ENCODE measurements at regions not wholly inside any gene's neighbourhood (a gene's known extent, or its start where the extent isn't known, plus 50 kb on each side); places are given as distances from the start of the nearest gene placed in this dataset.

- no peaks in the 10 kb centered on the region for H3K36me3 ChIP-seq (ENCODE audit: insufficient read depth, low read length, poor library complexity, severe bottlenecking)
- TF ChIP-seq EZH2 (IDR thresholded peaks at IDR 0.05; ENCODE audit: borderline replicate concordance, low read depth, low read length, poor library complexity, severe bottlenecking) (no peak), CTCF (conservative IDR thresholded peaks at IDR 0.05; ENCODE audit: low read depth, low read length) (no peak)
- CTCF ChIA-PET = no interaction called here
- peaks cover 7% of the 10 kb centered on the region for H3K4me1 ChIP-seq (ENCODE audit: insufficient read depth, low read length, poor library complexity, severe bottlenecking)
- intact Hi-C loops (cut with micrococcal nuclease; ENCODE audit: unreplicated experiment) = no loop called here
- no peak overlapping the region for H3K4me3 ChIP-seq (ENCODE audit: low read depth, low read length, poor library complexity, severe bottlenecking)
- H3K9me3 ChIP-seq (ENCODE audit: low read depth, low read length, poor library complexity, severe bottlenecking) = no peaks in the 10 kb centered on the region
- no TSS peak for BruUV-seq (replicated peaks)
- H3K27me3 ChIP-seq (replicated peaks; ENCODE audit: insufficient read depth, low read depth, low read length, poor library complexity) = no peaks in the 10 kb centered on the region
- DNase-seq (ENCODE audit: low spot score) = no peak
- no peak overlapping the region for H3K27ac ChIP-seq (ENCODE audit: low read depth, low read length, poor library complexity, severe bottlenecking)
- POLR2A ChIA-PET (ENCODE audit: low non-redundant PET) = no interaction called here
Observed at GRCh38 chr7:15781944-15782343, 95.5 kb upstream of the MEOX2 start.

GRCh38 chr7:15780271-15780670 lies 93.8 kb upstream of the MEOX2 start:
- intact Hi-C loops (cut with micrococcal nuclease; ENCODE audit: unreplicated experiment) = no loop called here
- H3K27ac ChIP-seq (ENCODE audit: low read depth, low read length, poor library complexity, severe bottlenecking) = no peak overlapping the region
- H3K27me3 ChIP-seq (replicated peaks; ENCODE audit: insufficient read depth, low read depth, low read length, poor library complexity) = no peaks in the 10 kb centered on the region
- no peak for TF ChIP-seq CTCF (conservative IDR thresholded peaks at IDR 0.05; ENCODE audit: low read depth, low read length)
- TF ChIP-seq EZH2 (IDR thresholded peaks at IDR 0.05; ENCODE audit: borderline replicate concordance, low read depth, low read length, poor library complexity, severe bottlenecking) = no peak
- H3K9me3 ChIP-seq (ENCODE audit: low read depth, low read length, poor library complexity, severe bottlenecking) = no peaks in the 10 kb centered on the region
- H3K36me3 ChIP-seq (ENCODE audit: insufficient read depth, low read length, poor library complexity, severe bottlenecking) = no peaks in the 10 kb centered on the region
- H3K4me1 ChIP-seq (ENCODE audit: insufficient read depth, low read length, poor library complexity, severe bottlenecking) = peaks cover 7% of the 10 kb centered on the region
- POLR2A ChIA-PET (ENCODE audit: low non-redundant PET) = no interaction called here
- BruUV-seq (replicated peaks) = no TSS peak
- peak; percentile 29 for DNase-seq (ENCODE audit: low spot score)
- H3K4me3 ChIP-seq (ENCODE audit: low read depth, low read length, poor library complexity, severe bottlenecking) = no peak overlapping the region
- CTCF ChIA-PET = no interaction called here

- Histone ChIP-seq H3K9me3 (ENCODE audit: low read depth, low read length, poor library complexity, severe bottlenecking) (no peaks in the 10 kb centered on the region), H3K27me3 (replicated peaks; ENCODE audit: insufficient read depth, low read depth, low read length, poor library complexity) (no peaks in the 10 kb centered on the region), H3K27ac (ENCODE audit: low read depth, low read length, poor library complexity, severe bottlenecking) (no peak overlapping the region), H3K36me3 (ENCODE audit: insufficient read depth, low read length, poor library complexity, severe bottlenecking) (no peaks in the 10 kb centered on the region), H3K4me1 (ENCODE audit: insufficient read depth, low read length, poor library complexity, severe bottlenecking) (peaks cover 7% of the 10 kb centered on the region), H3K4me3 (ENCODE audit: low read depth, low read length, poor library complexity, severe bottlenecking) (no peak overlapping the region)
- BruUV-seq (replicated peaks) = no TSS peak
- ChIA-PET CTCF (no interaction called here), POLR2A (ENCODE audit: low non-redundant PET) (interaction anchor here (0.7 kb wide), 1 partner anchor 475 kb away, joined by 4 read pairs; no protein-coding TSS in a partner anchor)
- intact Hi-C loops (cut with micrococcal nuclease; ENCODE audit: unreplicated experiment) = no loop called here
- DNase-seq (ENCODE audit: low spot score) = peak; percentile 20
- no peak for TF ChIP-seq EZH2 (IDR thresholded peaks at IDR 0.05; ENCODE audit: borderline replicate concordance, low read depth, low read length, poor library complexity, severe bottlenecking)
- TF ChIP-seq CTCF (conservative IDR thresholded peaks at IDR 0.05; ENCODE audit: low read depth, low read length) = no peak
Observed at GRCh38 chr7:15778191-15778590, 91.7 kb upstream of the MEOX2 start.

Measured in A673 (cell line).